Spleen (tissue), 7 donors: ENCODE measurements at regions not wholly inside any gene's neighbourhood (a gene's known extent, or its start where the extent isn't known, plus 50 kb on each side); places are given as distances from the start of the nearest gene placed in this dataset.

Experiments used
- CTCF ChIP-seq, 11 experiments: fragments of 200-600 bp in 7 of 11; fragments of 450-650 bp in 4 of 11; sonication (generic) in 4 of 11; IDR thresholded peaks in 8 of 11; conservative IDR thresholded peaks in 3 of 11; 1 replicate in 7 of 11; 2 replicates in 4 of 11; pipeline versions ENCODE4 v1.4.0 to v1.8.0; 2016 to 2021; ENCODE audit warnings: antibody characterized with exemption in 11 of 11, inconsistent platforms in 4 of 11, mild to moderate bottlenecking in 1 of 11
- POLR2A ChIP-seq, 3 donors: fragments of 450-650 bp; IDR thresholded peaks; one replicate each; pipeline ENCODE4 v1.5.1; 2017; ENCODE audit warnings: antibody characterized with exemption in 3 of 3, mild to moderate bottlenecking in 1 of 3
- POLR2AphosphoS5 ChIP-seq, 3 donors: sonication (generic); formaldehyde crosslinking; IDR thresholded peaks; one replicate each; pipeline ENCODE4 v1.5.1; 2017; ENCODE audit warnings: antibody characterized with exemption in 3 of 3
- donor health status: DM: no; HTN: no; CAD: no; lungs with moderate emphysema.
- donor health status: DM: no; HTN: no; CAD: no.
- donor health status: DM: no; HTN: no; CAD: no.

GRCh38 chr1:60949826-60950197, 132.5 kb upstream of the NFIA start:
- TF ChIP-seq CTCF (IDR thresholded peaks at IDR 0.05 in 8 of 11, conservative IDR thresholded peaks at IDR 0.05 in 3 of 11) (no peak), POLR2A (IDR thresholded peaks at IDR 0.05) (no peak), POLR2AphosphoS5 (IDR thresholded peaks at IDR 0.05) (no peak)
